ENCODE measurements at regions not wholly inside any gene's neighbourhood (a gene's known extent, or its start where the extent isn't known, plus 50 kb on each side); places are given as distances from the start of the nearest gene placed in this dataset.

DNA sequence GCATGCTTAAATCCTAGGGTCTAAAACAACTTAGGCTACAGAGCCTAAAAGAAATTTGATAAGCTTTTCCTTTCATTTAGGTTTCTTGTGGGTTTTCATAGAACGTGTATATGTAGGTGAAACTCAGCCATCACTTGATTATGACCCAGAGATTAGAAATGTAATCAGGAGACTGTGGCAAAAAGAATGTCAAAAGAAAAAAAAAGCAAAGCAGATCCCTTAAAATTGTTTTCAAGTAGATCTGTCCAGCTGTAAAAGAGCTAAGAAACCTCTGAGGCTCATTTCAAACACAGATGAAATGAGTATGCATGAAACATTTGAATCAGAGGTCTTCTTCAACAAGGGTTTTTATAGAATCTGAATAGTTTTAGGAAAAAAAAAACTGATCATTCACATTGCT is 341.3 kb upstream of the PRDM1 start:
- no peak for DNase-seq (ENCODE audit: low read depth)
- no peak overlapping the region for H3K4me3 ChIP-seq (replicated peaks; ENCODE audit: low read depth, low read length)
- TF ChIP-seq CTCF (IDR thresholded peaks at IDR 0.05; ENCODE audit: low read length, missing control alignments) = no peak

DNA sequence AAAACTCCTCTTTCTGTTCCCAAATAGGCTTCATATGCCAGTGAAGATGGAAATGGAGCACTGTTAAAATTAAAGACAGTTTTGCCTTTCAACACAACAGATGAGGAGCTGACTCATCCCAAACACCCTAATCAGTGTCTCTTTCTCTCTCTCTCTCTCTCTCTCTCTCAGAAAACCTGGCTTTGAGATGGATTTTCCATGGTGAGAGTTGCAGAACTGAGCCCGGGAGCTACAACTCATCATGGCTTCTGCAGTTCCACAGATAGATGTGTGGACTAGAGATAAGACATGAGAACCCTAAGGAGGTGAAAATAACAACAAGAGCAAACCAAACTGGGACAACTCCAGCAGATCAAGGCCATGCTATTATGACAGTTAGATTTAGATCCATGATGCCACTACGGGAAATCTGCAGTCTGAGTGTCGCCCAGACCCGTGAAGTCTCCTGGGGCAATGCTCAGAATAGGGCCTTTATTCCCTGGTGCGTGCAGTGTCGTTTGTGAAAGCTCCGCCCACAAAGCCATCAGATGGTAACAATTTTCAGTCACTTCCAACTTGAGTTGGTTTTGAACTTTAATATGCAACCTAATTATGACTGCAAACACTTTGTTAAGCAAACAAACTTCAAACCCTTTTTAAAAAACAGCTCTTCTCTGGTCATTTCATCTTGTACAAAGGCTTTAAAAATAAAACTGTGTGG is 338.2 kb upstream of the PREP start:
- no peak for DNase-seq (ENCODE audit: low read depth)
- no peak for TF ChIP-seq CTCF (IDR thresholded peaks at IDR 0.05; ENCODE audit: low read length, missing control alignments)
- no peak overlapping the region for H3K4me3 ChIP-seq (replicated peaks; ENCODE audit: low read depth, low read length)

DNA sequence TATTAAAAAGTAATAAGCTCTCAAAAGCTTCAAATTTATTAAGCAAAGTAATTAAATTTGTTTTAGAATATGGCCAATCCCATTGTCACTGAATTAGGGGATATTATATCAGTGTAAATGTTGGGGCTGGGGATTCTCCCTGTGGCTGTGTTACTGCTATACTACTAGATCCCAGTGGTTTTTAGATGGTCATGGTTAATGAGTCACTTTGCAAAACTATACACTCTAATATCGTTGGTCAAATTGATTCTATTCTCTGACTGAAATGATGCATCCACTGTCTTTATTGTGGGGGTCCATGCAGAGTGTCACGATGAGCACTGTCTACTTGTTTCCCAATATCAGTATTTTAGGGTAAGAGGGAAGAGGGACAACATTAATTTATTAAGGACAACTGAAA is 336.9 kb upstream of the PREP start:
- no peak for TF ChIP-seq CTCF (IDR thresholded peaks at IDR 0.05; ENCODE audit: low read length, missing control alignments)
- DNase-seq (ENCODE audit: low read depth) = no peak
- H3K4me3 ChIP-seq (replicated peaks; ENCODE audit: low read depth, low read length) = no peak overlapping the region

DNA sequence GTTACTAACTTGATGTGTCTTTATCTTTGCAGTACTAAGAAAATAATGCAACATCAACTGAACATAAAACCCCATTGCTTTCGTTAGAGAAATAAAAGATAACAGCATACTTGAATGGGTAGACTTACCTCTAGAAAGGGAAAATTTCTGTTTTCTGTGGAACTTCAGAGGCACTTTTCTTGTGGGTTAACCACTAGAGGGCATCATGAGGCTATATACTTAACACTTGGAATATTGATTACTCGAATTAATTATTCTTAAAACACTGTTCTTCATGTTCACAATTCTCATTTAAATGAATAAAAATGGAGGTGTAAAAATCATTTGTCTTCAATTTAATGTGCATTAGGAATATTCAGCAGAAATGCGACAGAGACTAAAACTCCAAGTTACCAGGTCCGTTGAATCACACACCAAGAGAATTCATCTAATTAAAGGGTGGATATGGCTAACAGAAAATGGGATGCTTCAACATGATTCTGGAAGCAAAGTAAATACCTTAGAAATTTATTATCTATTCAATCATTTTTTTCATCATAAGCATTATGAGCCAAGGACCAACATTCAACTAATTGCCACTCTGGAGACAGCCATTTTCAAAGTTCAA is 330.8 kb upstream of the PREP start:
- peak; percentile 67 for TF ChIP-seq CTCF (IDR thresholded peaks at IDR 0.05; ENCODE audit: low read length, missing control alignments)
- peak; percentile 55 for DNase-seq (ENCODE audit: low read depth)
- H3K4me3 ChIP-seq (replicated peaks; ENCODE audit: low read depth, low read length) = no peak overlapping the region

GRCh38 chr6:105728995-105729394 is 326.1 kb upstream of the PREP start:
- no peak for TF ChIP-seq CTCF (IDR thresholded peaks at IDR 0.05; ENCODE audit: low read length, missing control alignments)
- DNase-seq (ENCODE audit: low read depth) = no peak
- no peak overlapping the region for H3K4me3 ChIP-seq (replicated peaks; ENCODE audit: low read depth, low read length)

DNA sequence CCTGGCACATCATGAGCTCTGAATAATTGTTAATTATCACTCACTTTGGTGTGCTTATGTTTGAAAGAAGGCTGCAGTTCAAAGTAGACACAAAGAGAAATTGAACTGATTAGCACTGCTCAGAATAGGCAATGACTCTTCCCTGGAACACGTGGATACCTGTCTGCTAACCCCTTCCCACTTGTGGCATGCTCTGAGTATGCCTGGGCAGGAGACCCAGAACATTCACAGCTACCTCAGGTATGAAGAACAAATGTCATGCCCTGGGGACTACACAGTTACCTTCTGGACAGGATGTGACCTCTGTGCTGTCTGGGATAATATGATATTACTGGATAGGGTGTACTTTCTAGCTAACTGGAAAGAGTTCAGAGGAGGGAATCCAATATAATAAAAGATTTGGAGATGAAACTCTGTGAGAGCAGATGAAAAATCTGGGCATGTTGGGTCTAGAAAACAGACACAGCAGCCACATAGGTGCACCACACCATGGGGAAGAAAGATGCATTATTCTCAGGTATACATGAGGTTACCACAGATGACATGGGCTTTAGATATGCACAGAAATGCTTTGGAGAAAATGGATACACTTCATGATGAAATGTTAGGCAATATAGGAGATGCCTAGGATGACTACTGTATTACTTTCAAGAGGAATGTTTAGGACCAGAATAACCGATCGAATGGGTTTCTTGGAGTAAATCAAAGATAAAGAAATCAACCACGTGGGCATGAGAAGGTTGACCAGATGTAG is 324.2 kb upstream of the PREP start:
- TF ChIP-seq CTCF (IDR thresholded peaks at IDR 0.05; ENCODE audit: low read length, missing control alignments) = no peak
- DNase-seq (ENCODE audit: low read depth) = no peak
- H3K4me3 ChIP-seq (replicated peaks; ENCODE audit: low read depth, low read length) = no peak overlapping the region

Measured in fibroblast of pulmonary artery (primary cell).